CD4-positive, alpha-beta memory T cell (primary cell): ENCODE measurements at regions not wholly inside any gene's neighbourhood (a gene's known extent, or its start where the extent isn't known, plus 50 kb on each side); places are given as distances from the start of the nearest gene placed in this dataset.
"Not testable (repeated sequence)": the region's sequence is repeated elsewhere in the genome, so short reads cannot be mapped to it uniquely, and the experiment has no call there.

Source experiments
- CTCF ChIA-PET: fragments of 350-600 bp; sonication (Branson Sonifier 250); formaldehyde crosslinking; loops from one replicate; lab custom pipeline; 2021; ENCODE audit warnings: inconsistent platforms; ENCODE audit not compliant: partially characterized antibody; lab: Charles Lee
- POLR2A ChIA-PET: fragments of 350-600 bp; sonication (Branson Sonifier 250); formaldehyde crosslinking; loops from one replicate; lab custom pipeline; 2021; ENCODE audit not compliant: partially characterized antibody; lab: Charles Lee
- DNase-seq, 5 donors: peaks; one replicate each; pipeline versions ENCODE4 v3.0.0 to v3.0.0-alpha.2; 2020 to 2022; ENCODE audit warnings: mixed read lengths in 1 of 5
- H3K27ac ChIP-seq: one replicate; pipeline ENCODE4 v1.7.0; 2013; ENCODE audit warnings: low read depth, low read length
- H3K27me3 ChIP-seq: 2 replicates; pipeline ENCODE4 v1.7.0; 2013; ENCODE audit warnings: mild to moderate bottlenecking, low read length, moderate library complexity; ENCODE audit not compliant: insufficient read depth
- H3K36me3 ChIP-seq: 2 replicates; pipeline ENCODE4 v1.7.0; 2013; ENCODE audit warnings: mild to moderate bottlenecking, low read length, moderate library complexity; ENCODE audit not compliant: insufficient read depth
- H3K4me1 ChIP-seq: 2 replicates; pipeline ENCODE4 v1.7.0; 2013; ENCODE audit warnings: mild to moderate bottlenecking, low read length, moderate library complexity; ENCODE audit not compliant: insufficient read depth
- H3K4me3 ChIP-seq, 2 donors: one replicate each; pipeline ENCODE4 v1.7.0; 2013; ENCODE audit warnings: low read length in 2 of 2, mild to moderate bottlenecking in 1 of 2
- H3K9me3 ChIP-seq, 2 donors: one replicate each; pipeline ENCODE4 v1.7.0; 2013; ENCODE audit warnings: low read length in 2 of 2, control low read depth in 1 of 2; ENCODE audit not compliant: control insufficient read depth in 1 of 2
- H3K27ac Mint-ChIP-seq, 7 donors: one replicate each; pipeline ENCODE4 v1.8.0; 2020 to 2021; ENCODE audit warnings: mixed read lengths in 7 of 7, mild to moderate bottlenecking in 6 of 7, inconsistent platforms in 3 of 7, moderate library complexity in 3 of 7
- H3K27me3 Mint-ChIP-seq, 2 donors: one replicate each; pipeline ENCODE4 v1.8.0; 2020 to 2021; ENCODE audit warnings: mixed read lengths in 2 of 2
- H3K36me3 Mint-ChIP-seq, 2 donors: one replicate each; pipeline ENCODE4 v1.8.0; 2020 to 2021; ENCODE audit warnings: mixed read lengths in 2 of 2, inconsistent platforms in 1 of 2, mild to moderate bottlenecking in 1 of 2
- H3K4me1 Mint-ChIP-seq, 4 donors: one replicate each; pipeline ENCODE4 v1.8.0; 2020 to 2021; ENCODE audit warnings: mixed read lengths in 4 of 4, mild to moderate bottlenecking in 1 of 4
- H3K4me3 Mint-ChIP-seq, 8 donors: one replicate each; pipeline ENCODE4 v1.8.0; 2020 to 2021; ENCODE audit warnings: mixed read lengths in 8 of 8, mild to moderate bottlenecking in 7 of 8, moderate library complexity in 6 of 8, inconsistent platforms in 3 of 8
- H3K9me3 Mint-ChIP-seq, 8 donors: one replicate each; pipeline ENCODE4 v1.8.0; 2020 to 2021; ENCODE audit warnings: mixed read lengths in 8 of 8, mild to moderate bottlenecking in 5 of 8, inconsistent platforms in 3 of 8, moderate library complexity in 1 of 8
- intact Hi-C: fragments of 100-400 bp; cut with micrococcal nuclease; formaldehyde crosslinking; loops from one replicate; pipeline ENCODE4 v1.15.1; 2023

DNA sequence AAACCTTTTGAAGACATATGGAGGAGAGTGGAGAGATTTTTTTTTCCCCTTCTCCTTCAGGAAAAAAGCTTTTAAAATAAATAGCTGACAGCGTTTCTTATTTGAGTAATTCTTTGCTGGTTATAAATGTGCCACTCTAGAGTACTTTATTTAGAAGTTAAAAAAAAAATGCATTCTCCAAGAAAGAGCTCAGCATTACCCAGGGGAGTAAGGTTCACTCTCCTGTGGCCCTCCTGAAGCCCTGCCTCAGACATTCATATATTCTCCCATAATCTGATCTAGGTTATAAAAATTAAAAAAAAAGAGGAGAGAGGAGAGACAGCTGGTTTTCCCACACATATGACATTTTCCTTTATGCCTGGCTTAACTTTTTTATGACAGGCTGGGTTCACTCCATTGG is 545.2 kb upstream of the CADM1 start:
- no peak for DNase-seq
- H3K27ac Mint-ChIP-seq, result no peak overlapping the region
- CTCF ChIA-PET, result no interaction called here
- Histone ChIP-seq H3K4me1 (no peaks in the 10 kb centered on the region), H3K9me3 (no peaks in the 10 kb centered on the region), H3K36me3 (no peaks in the 10 kb centered on the region), H3K27me3 (no peaks in the 10 kb centered on the region), H3K27ac (no peak overlapping the region), H3K4me3 (no peak overlapping the region)
- POLR2A ChIA-PET, result no interaction called here
- H3K27me3 Mint-ChIP-seq, result peaks cover 0 to 2% of the 10 kb centered on the region in 2 donors
- H3K9me3 Mint-ChIP-seq, result peaks cover 0 to 4% (median under 1%) of the 10 kb centered on the region in 8 donors
- H3K4me3 Mint-ChIP-seq, result no peak overlapping the region
- intact Hi-C loops, result no loop called here
- H3K36me3 Mint-ChIP-seq, result no peaks in the 10 kb centered on the region
- no peaks in the 10 kb centered on the region for H3K4me1 Mint-ChIP-seq

GRCh38 chr11:116046127-116046526 is 541.9 kb upstream of the CADM1 start:
- H3K9me3 ChIP-seq, result no peaks in the 10 kb centered on the region

GRCh38 chr11:116044941-116045340 is 540.7 kb upstream of the CADM1 start:
- intact Hi-C loops, result no loop called here
- Histone ChIP-seq H3K27ac (no peak overlapping the region), H3K9me3 (no peaks in the 10 kb centered on the region), H3K27me3 (no peaks in the 10 kb centered on the region), H3K4me1 (no peaks in the 10 kb centered on the region), H3K4me3 (no peak overlapping the region), H3K36me3 (no peaks in the 10 kb centered on the region)
- Mint-ChIP-seq H3K27ac (no peak overlapping the region), H3K4me1 (no peaks in the 10 kb centered on the region), H3K27me3 (peaks cover 0 to 2% of the 10 kb centered on the region in 2 donors), H3K4me3 (no peak overlapping the region), H3K36me3 (no peaks in the 10 kb centered on the region), H3K9me3 (peaks cover 0 to 2% (median 0%) of the 10 kb centered on the region in 8 donors)
- no peak for DNase-seq
- CTCF ChIA-PET, result interaction anchor here (1.6 kb wide), 1 partner anchor 14 kb away, joined by 4 read pairs; no protein-coding TSS in a partner anchor
- POLR2A ChIA-PET, result no interaction called here

More at GRCh38 chr11:116046127-116046526, 541.9 kb upstream of the CADM1 start:
- peaks cover 0 to 2% (median 0%) of the 10 kb centered on the region in 8 donors for H3K9me3 Mint-ChIP-seq
- no peak overlapping the region for H3K4me3 Mint-ChIP-seq
- no peak for DNase-seq
- Histone ChIP-seq H3K27ac (no peak overlapping the region), H3K27me3 (no peaks in the 10 kb centered on the region), H3K36me3 (no peaks in the 10 kb centered on the region), H3K4me3 (no peak overlapping the region), H3K4me1 (no peaks in the 10 kb centered on the region)
- CTCF ChIA-PET, result no interaction called here
- POLR2A ChIA-PET, result no interaction called here
- intact Hi-C loops, result no loop called here
- H3K36me3 Mint-ChIP-seq, result no peaks in the 10 kb centered on the region
- H3K4me1 Mint-ChIP-seq, result no peaks in the 10 kb centered on the region
- no peak overlapping the region for H3K27ac Mint-ChIP-seq
- peaks cover 0 to 2% of the 10 kb centered on the region in 2 donors for H3K27me3 Mint-ChIP-seq

DNA sequence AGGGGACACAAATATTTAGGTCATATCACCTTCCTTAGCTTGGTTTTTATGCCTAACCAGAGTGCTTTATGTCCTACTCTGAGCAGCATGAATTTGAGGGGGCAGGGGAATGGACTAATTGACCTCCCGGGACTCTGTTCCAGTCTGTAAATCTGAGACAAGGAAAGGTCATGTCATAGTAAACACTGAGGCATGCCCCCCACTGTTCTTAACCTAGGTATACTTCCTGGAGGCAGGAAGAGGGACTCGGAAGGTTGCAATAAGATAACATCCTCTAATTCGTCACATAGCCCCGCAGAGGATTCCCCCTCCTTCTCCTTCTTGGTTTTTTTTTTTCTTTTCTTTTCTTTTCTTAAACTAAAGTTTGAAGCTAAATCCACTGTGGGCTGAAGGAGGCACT is 540.3 kb upstream of the CADM1 start:
- Histone ChIP-seq H3K4me1 (no peaks in the 10 kb centered on the region), H3K27me3 (no peaks in the 10 kb centered on the region), H3K4me3 (no peak overlapping the region), H3K36me3 (no peaks in the 10 kb centered on the region), H3K9me3 (no peaks in the 10 kb centered on the region), H3K27ac (no peak overlapping the region)
- H3K4me1 Mint-ChIP-seq, result no peaks in the 10 kb centered on the region
- DNase-seq, result no peak
- no peak overlapping the region for H3K27ac Mint-ChIP-seq
- H3K27me3 Mint-ChIP-seq, result peaks cover 0 to 2% of the 10 kb centered on the region in 2 donors
- CTCF ChIA-PET, result interaction anchor here (1.6 kb wide), 1 partner anchor 13 kb away, joined by 4 read pairs; no protein-coding TSS in a partner anchor
- H3K36me3 Mint-ChIP-seq, result no peaks in the 10 kb centered on the region
- H3K4me3 Mint-ChIP-seq, result no peak overlapping the region
- POLR2A ChIA-PET, result no interaction called here
- peaks cover 0 to 2% (median 0%) of the 10 kb centered on the region in 8 donors for H3K9me3 Mint-ChIP-seq
- intact Hi-C loops, result no loop called here

- Histone ChIP-seq H3K27me3 (no peaks in the 10 kb centered on the region), H3K4me3 (no peak overlapping the region), H3K27ac (no peak overlapping the region), H3K9me3 (no peaks in the 10 kb centered on the region), H3K4me1 (no peaks in the 10 kb centered on the region), H3K36me3 (no peaks in the 10 kb centered on the region)
- Mint-ChIP-seq H3K4me1 (no peaks in the 10 kb centered on the region), H3K27ac (no peak overlapping the region), H3K4me3 (no peak overlapping the region), H3K27me3 (no peaks in the 10 kb centered on the region), H3K9me3 (peaks cover 0 to 2% (median 0%) of the 10 kb centered on the region in 8 donors), H3K36me3 (no peaks in the 10 kb centered on the region)
- CTCF ChIA-PET, result interaction anchor here (1.6 kb wide), 1 partner anchor 13 kb away, joined by 4 read pairs; no protein-coding TSS in a partner anchor
- DNase-seq, result no peak
- intact Hi-C loops, result no loop called here
- POLR2A ChIA-PET, result no interaction called here
Measured at GRCh38 chr11:116043857-116044256, 539.6 kb upstream of the CADM1 start.

- H3K27me3 ChIP-seq, result not testable (repeated sequence)
Measured at GRCh38 chr11:116043059-116043458, 538.8 kb upstream of the CADM1 start.

GRCh38 chr11:116042146-116042545 is 537.9 kb upstream of the CADM1 start:
- intact Hi-C loops, result no loop called here
- Mint-ChIP-seq H3K27ac (no peak overlapping the region), H3K27me3 (no peaks in the 10 kb centered on the region), H3K4me1 (no peaks in the 10 kb centered on the region), H3K9me3 (no peaks in the 10 kb centered on the region), H3K36me3 (no peaks in the 10 kb centered on the region), H3K4me3 (no peak overlapping the region)
- CTCF ChIA-PET, result no interaction called here
- no peak for DNase-seq
- POLR2A ChIA-PET, result no interaction called here
- Histone ChIP-seq H3K9me3 (no peaks in the 10 kb centered on the region), H3K27ac (no peak overlapping the region), H3K36me3 (no peaks in the 10 kb centered on the region), H3K4me1 (no peaks in the 10 kb centered on the region), H3K27me3 (no peaks in the 10 kb centered on the region), H3K4me3 (no peak overlapping the region)

More at GRCh38 chr11:116043059-116043458, 538.8 kb upstream of the CADM1 start:
- H3K4me1 Mint-ChIP-seq, POLR2A ChIA-PET, H3K4me1 ChIP-seq, DNase-seq, H3K4me3 Mint-ChIP-seq, H3K9me3 Mint-ChIP-seq, H3K27me3 Mint-ChIP-seq, intact Hi-C loops, H3K36me3 ChIP-seq, H3K27ac Mint-ChIP-seq, H3K9me3 ChIP-seq, H3K27ac ChIP-seq, H3K36me3 Mint-ChIP-seq, H3K4me3 ChIP-seq: not testable (repeated sequence)
- CTCF ChIA-PET, result interaction anchor here (1.6 kb wide), 1 partner anchor 12 kb away, joined by 4 read pairs; no protein-coding TSS in a partner anchor
